HG03025 (cell line): ENCODE measurements at regions not wholly inside any gene's neighbourhood (a gene's known extent, or its start where the extent isn't known, plus 50 kb on each side); places are given as distances from the start of the nearest gene placed in this dataset.

Experiments used
- ATAC-seq: cut with Tn5 transposase; IDR thresholded peaks from one replicate; pipeline ENCODE4 v1.9.1; 2021; ENCODE audit warnings: mild to moderate bottlenecking, moderate library complexity; ENCODE audit not compliant: unreplicated experiment, low FRiP score

GRCh38 chr4:130393231-130393630, 1297.3 kb downstream of the C4orf33 start:
- no peak for ATAC-seq

GRCh38 chr4:130393642-130394041, 1297.7 kb downstream of the C4orf33 start:
- no peak for ATAC-seq

DNA sequence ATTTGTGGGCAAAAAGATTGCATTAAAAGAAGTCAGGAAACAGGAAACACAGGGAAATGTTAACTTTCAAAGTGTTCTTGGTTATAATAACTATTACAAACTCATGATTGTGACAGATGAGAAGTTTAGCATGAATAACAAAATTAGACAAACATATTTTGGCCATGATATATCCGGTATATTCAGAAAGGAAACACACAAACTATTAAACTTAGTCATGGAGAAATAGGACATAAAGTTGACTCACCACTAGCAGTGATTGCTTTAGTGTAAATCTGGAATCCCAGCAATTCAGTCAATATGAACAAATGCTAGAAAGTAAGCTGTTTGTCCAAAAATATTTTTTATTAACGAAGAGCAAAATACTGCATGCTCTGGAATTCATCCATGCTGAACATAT, 1299.9 kb downstream of the C4orf33 start:
- no peak for ATAC-seq

GRCh38 chr4:130403221-130403620, 1307.3 kb downstream of the C4orf33 start:
- no peak for ATAC-seq

- no peak for ATAC-seq
These were observed 1320.3 kb downstream of the C4orf33 start for GRCh38 chr4:130416228-130416627.

DNA sequence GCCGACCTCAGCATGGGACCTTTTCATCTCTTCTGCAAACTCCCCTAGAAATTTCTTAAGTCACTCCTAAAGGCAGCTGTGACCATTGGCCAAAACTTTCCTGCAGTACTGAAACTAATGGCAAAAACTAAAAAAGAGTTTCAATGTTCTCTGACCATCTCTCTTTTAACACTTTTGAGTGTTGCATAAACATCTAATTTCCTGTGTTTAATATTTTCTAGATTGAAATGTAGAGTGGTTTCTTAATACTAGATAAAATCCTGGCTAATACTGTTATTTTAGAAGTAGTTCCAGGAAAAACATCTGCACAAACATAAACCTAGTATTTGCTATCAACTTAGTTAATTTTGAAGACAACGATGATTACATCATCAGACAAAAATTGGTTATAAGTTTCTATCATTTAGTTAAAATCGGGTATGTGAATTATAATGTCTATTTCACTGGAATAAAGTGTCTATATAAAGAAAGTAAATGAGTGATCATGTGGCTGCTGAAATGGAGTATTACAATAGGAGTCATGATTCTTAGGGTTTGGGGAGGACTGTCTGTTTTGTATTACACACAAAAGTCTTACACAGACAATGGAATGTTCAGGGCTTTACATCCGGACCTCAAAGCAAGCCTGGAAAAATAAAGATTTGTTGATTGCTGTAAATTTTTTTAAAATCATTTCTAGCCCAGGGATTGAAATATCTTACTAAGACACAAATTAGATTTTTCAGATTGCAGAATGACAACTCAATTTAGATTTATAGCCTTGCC, 1323.4 kb downstream of the C4orf33 start:
- no peak for ATAC-seq

DNA sequence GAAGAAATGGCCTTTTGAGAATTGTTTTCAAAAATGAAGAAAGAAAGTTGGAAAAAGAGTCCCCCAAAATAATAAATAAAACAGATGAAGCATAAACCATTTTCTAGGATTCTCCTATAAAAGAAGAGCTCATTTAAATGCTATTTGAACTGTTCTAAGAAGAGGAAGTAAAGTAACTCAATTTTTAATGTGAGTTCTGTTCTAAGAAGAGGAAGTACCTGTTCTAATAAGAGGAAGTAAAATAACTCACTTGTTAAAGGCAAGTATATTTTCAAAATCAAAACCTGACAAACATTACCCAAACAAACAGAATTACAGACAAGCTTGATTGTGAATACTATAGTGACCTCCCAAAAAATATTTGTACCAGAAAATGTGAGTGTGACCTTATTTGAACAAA, 1326.3 kb downstream of the C4orf33 start:
- ATAC-seq, result no peak

DNA sequence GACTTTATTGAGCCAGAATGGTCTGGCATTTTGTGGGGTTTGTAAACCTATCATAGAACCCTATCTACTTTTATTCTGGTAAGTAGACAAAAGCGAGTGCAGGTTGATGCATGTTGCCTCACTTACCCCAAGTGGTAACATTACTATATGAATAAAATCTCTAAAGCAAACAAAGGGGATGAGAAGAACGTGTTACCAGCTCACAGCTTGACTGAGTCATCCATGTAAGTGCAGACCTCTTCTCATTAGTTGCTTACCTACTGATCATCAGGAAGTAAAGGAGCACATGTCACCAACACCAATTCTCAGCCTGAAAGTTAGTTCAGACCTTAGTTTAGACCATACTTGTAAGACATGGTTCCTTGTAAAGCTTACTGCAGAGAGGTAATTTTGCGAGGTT, 1328.3 kb downstream of the C4orf33 start:
- no peak for ATAC-seq

DNA sequence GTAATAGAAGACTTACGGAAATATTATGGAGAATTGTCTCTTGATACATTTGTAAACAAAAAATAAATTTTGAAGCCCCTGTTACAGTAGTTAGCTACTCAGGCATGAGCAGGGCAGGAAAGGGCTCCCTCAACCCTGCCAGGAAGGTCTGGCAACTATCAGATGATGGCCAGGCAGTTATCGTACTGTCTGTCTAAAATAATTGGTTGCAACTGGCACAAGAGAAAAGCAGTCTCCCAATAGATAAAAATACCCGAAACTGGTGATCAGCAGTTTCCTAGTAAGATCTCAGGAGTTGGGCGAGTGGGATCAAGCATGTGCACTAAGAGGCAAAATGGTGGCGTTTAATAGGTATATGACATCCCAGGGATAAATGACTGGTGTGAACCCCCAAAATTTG, 1336.3 kb downstream of the C4orf33 start:
- ATAC-seq, result no peak

DNA sequence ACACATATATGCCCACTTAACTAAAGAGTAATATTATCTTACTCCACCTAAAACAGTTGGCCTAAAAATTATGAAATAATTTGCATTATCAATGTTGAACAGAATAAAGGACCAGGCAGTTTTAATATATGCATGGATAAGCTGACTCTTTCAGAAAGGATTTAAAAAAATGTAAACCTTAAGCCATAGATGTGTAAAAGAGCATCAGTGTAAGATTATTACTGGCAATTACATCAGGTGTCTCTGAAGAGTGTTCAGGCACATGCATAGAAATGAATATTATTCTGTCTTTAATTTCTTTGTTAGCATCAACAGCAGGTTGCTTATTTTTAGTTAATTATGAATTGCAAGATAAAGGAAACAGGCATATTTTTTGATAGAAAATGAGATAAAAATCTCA, 1353.8 kb downstream of the C4orf33 start:
- ATAC-seq, result no peak

GRCh38 chr4:130468340-130468739, 1372.4 kb downstream of the C4orf33 start:
- ATAC-seq, result no peak

- ATAC-seq, result no peak
These were observed 1382.5 kb downstream of the C4orf33 start for GRCh38 chr4:130478406-130478805.

DNA sequence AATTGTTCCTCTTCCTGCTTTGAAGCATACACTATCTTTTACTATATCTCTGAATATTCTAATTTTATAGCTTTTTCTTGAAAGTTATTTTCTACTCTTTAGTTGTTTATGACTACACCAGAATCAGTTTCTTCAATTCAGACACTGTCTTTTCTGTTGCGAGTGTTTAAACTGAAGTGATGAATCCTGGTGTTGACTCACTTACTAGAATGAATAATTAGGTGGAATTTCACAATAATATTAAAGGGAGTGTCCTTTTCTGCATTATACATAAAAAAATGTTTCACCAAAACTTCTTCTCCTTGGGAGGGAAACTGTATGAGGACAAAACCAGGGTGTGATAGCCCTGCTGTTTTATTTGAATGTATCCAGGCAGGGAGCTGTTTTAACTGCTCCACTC, 1383.1 kb downstream of the C4orf33 start:
- no peak for ATAC-seq

GRCh38 chr4:130479674-130480073, 1383.7 kb downstream of the C4orf33 start:
- no peak for ATAC-seq

DNA sequence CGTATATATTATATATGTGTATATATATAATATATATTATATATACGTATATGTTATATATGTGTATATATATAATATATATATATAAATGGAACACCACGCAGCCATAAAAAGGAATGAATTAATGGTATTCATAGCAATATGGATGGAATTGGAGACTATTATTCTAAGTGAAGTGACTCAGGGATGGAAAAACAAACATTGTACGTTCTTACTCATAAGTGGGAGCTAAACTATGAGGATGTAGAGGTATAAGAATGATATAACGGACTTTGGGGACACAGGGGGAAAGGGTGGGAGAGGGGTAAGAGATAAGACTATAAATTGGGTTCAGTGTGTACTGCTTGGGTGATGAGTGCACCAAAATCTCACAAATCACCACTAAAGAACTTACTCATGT, 1388.9 kb downstream of the C4orf33 start:
- no peak for ATAC-seq

DNA sequence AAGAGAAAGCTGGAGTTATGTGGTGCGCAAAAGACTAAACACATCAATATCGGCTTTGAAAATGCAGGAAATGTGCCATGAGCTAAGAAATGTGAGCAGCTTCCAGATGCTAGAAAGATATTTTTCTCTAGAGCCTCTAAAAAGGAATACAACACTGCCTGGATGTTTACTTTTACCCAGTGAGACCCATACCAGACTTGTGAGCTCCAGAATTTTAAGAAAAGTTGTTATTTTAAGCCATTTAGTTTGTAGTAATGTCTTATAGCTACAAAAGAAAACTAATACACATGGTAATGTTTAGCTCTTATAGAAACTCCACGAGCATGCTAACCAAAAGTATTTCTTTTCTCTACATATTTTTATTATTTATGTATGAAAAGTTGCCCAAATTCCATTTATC, 1389.4 kb downstream of the C4orf33 start:
- ATAC-seq, result no peak

- no peak for ATAC-seq
These were observed 1390.2 kb downstream of the C4orf33 start for GRCh38 chr4:130486186-130486585.

- no peak for ATAC-seq
These were observed 1390.9 kb downstream of the C4orf33 start for GRCh38 chr4:130486841-130487240.

DNA sequence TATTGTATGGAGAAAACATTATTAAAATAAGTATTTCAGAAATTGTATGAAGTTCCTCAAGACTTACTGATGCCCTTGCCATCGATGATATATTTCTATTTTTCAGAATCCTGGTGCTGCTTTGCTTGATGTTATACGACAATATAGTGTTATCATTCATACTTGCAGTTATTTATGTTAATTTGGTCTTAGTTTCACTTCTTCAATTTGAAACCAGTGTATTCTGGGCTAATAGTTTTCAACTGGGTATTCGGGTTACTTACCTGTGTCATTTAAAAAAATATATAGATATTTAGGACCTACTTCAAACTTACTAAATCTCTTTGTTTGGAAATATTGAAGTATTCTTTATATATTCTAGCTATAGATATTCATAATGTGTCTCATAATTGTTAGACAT, 1414.7 kb downstream of the C4orf33 start:
- no peak for ATAC-seq

DNA sequence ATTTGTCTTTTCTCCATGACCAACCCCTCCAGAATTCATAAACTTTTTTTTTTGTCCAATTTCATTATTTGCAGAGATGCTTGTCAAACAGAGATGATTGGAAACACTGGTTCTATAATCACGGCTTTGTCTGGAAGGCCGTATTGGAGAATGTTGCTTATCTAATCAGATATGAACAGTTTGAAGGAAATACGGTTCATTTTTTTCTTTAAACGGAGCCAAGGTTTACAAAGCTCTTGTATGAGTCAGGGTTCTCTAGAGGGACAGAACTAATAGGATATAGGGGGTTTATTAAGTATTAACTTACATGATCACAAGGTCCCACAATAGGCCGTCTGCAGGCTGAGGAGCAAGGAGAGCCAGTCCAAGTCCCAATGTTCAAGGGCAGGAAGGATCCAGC, 1415.8 kb downstream of the C4orf33 start:
- no peak for ATAC-seq

DNA sequence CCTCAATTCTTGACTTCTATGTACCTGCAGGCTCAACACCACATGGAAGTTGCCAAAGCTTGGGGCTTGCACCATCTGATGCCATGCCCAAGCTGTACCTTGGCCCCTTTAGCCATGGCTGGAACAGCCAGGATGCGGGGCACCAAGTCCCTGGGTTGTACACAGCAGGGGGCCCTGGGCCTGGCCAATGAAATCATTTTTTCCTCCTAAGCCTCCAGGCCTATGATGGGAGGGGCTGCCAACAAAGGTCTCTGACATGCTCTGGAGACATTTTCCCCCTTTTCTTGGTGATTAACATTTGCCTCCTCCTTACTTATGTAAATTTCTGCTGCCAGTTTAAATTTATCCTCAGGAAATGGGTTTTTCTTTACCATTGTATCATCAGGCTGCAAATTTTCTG, 1428.1 kb downstream of the C4orf33 start:
- no peak for ATAC-seq

DNA sequence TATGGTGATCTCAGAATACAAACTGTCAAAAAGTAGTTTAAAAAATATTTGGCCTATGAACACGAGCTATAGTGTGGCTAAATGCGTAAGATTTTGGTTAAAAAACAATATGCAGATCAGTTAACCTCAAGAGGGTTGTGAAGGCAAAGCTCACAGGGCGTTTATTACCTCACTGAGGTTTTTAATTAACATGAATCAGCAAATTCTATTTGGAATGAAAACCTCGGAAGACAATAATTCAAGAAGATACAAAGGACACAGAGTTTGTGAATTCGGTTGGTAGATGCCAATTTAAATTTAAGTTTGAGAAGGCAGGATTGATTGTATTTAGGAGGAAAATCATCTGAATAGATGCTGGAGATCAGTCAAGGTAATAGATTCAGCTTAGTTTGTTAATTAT, 1434.6 kb downstream of the C4orf33 start:
- ATAC-seq, result no peak

DNA sequence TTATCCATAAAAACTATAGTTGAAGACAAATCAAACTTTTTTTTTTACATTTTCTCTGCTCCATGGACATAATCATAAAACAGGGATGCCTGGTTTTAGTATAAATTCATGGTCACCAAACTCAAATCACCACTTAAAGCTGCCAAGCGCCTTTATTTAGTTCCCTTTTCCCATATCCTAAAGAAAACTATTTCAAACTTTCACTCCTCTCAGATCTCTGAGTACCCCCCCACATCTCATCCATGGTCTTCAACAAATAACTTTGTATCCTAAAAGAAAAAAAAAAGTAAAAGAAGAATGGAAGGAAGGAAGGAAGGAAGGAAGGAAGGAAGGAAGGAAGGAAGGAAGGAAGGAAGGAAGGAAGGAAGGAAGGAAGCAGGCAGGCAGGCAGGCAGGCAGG, 1438.7 kb downstream of the C4orf33 start:
- ATAC-seq, result no peak
